ENCODE measurements at regions not wholly inside any gene's neighbourhood (a gene's known extent, or its start where the extent isn't known, plus 50 kb on each side); places are given as distances from the start of the nearest gene placed in this dataset.
A peak's percentile ranks its signal among the peaks of the same experiment; 100 is the strongest.

GRCh38 chr2:224222974-224223373, 178.9 kb downstream of the FAM124B start:
- Histone ChIP-seq H2AFZ (ENCODE audit: low read length) (no peak overlapping the region), H3F3A (ENCODE audit: low read depth) (no peaks in the 10 kb centered on the region), H3K9ac (ENCODE audit: low read depth, low read length, poor library complexity, severe bottlenecking) (no peak overlapping the region), H3K4me3 (ENCODE audit: low read length, poor library complexity, severe bottlenecking) (no peak overlapping the region), H3K36me3 (ENCODE audit: insufficient read depth, low read length) (no peaks in the 10 kb centered on the region), H3K27me3 (ENCODE audit: insufficient read depth, low read length, poor library complexity, severe bottlenecking) (no peaks in the 10 kb centered on the region), H4K20me1 (ENCODE audit: insufficient read depth, low read length, poor library complexity, severe bottlenecking) (no peaks in the 10 kb centered on the region), H3K9me2 (replicated peaks; ENCODE audit: low read depth, low read length) (no peaks in the 10 kb centered on the region), H3K4me2 (ENCODE audit: low read depth, low read length, poor library complexity, severe bottlenecking) (no peak overlapping the region), H3K4me1 (ENCODE audit: insufficient read depth, low read length, poor library complexity, severe bottlenecking) (no peaks in the 10 kb centered on the region), H3K79me2 (ENCODE audit: insufficient read depth, low read length) (no peaks in the 10 kb centered on the region), H3K9me3 (ENCODE audit: insufficient read depth, low read depth, low read length) (no peaks in the 10 kb centered on the region)
- TF ChIP-seq EZH2phosphoT487 (IDR thresholded peaks at IDR 0.05; ENCODE audit: borderline replicate concordance): no peak
- no peak for TF ChIP-seq CTCF (conservative IDR thresholded peaks at IDR 0.05; ENCODE audit: low read length)

GRCh38 chr2:224222291-224222690, 179.6 kb downstream of the FAM124B start:
- no peaks in the 10 kb centered on the region for H3K4me1 ChIP-seq (ENCODE audit: insufficient read depth, low read length, poor library complexity, severe bottlenecking)
- no peak for TF ChIP-seq EZH2phosphoT487 (IDR thresholded peaks at IDR 0.05; ENCODE audit: borderline replicate concordance)
- TF ChIP-seq CTCF (conservative IDR thresholded peaks at IDR 0.05; ENCODE audit: low read length): no peak
- no peak overlapping the region for H3K4me2 ChIP-seq (ENCODE audit: low read depth, low read length, poor library complexity, severe bottlenecking)
- H2AFZ ChIP-seq (ENCODE audit: low read length): 0 out of 2 replicates have a peak overlapping the region, but pooled peaks have one; percentile 41
- no peaks in the 10 kb centered on the region for H3F3A ChIP-seq (ENCODE audit: low read depth)
- H4K20me1 ChIP-seq (ENCODE audit: insufficient read depth, low read length, poor library complexity, severe bottlenecking): no peaks in the 10 kb centered on the region
- no peak overlapping the region for H3K9ac ChIP-seq (ENCODE audit: low read depth, low read length, poor library complexity, severe bottlenecking)
- H3K9me3 ChIP-seq (ENCODE audit: insufficient read depth, low read depth, low read length): no peaks in the 10 kb centered on the region
- no peaks in the 10 kb centered on the region for H3K79me2 ChIP-seq (ENCODE audit: insufficient read depth, low read length)
- no peak overlapping the region for H3K4me3 ChIP-seq (ENCODE audit: low read length, poor library complexity, severe bottlenecking)
- H3K9me2 ChIP-seq (replicated peaks; ENCODE audit: low read depth, low read length): no peaks in the 10 kb centered on the region
- no peaks in the 10 kb centered on the region for H3K27me3 ChIP-seq (ENCODE audit: insufficient read depth, low read length, poor library complexity, severe bottlenecking)
- H3K36me3 ChIP-seq (ENCODE audit: insufficient read depth, low read length): no peaks in the 10 kb centered on the region

GRCh38 chr2:224221455-224221913, 180.4 kb downstream of the FAM124B start:
- Histone ChIP-seq H3K4me1 (ENCODE audit: insufficient read depth, low read length, poor library complexity, severe bottlenecking) (no peaks in the 10 kb centered on the region), H3K79me2 (ENCODE audit: insufficient read depth, low read length) (no peaks in the 10 kb centered on the region), H2AFZ (ENCODE audit: low read length) (no peak overlapping the region), H3K27me3 (ENCODE audit: insufficient read depth, low read length, poor library complexity, severe bottlenecking) (no peaks in the 10 kb centered on the region), H3K9ac (ENCODE audit: low read depth, low read length, poor library complexity, severe bottlenecking) (no peak overlapping the region), H3K36me3 (ENCODE audit: insufficient read depth, low read length) (no peaks in the 10 kb centered on the region), H3F3A (ENCODE audit: low read depth) (no peaks in the 10 kb centered on the region), H3K4me3 (ENCODE audit: low read length, poor library complexity, severe bottlenecking) (no peak overlapping the region), H4K20me1 (ENCODE audit: insufficient read depth, low read length, poor library complexity, severe bottlenecking) (no peaks in the 10 kb centered on the region), H3K4me2 (ENCODE audit: low read depth, low read length, poor library complexity, severe bottlenecking) (no peak overlapping the region), H3K9me3 (ENCODE audit: insufficient read depth, low read depth, low read length) (no peaks in the 10 kb centered on the region), H3K9me2 (replicated peaks; ENCODE audit: low read depth, low read length) (no peaks in the 10 kb centered on the region)
- no peak for TF ChIP-seq CTCF (conservative IDR thresholded peaks at IDR 0.05; ENCODE audit: low read length)
- no peak for TF ChIP-seq EZH2phosphoT487 (IDR thresholded peaks at IDR 0.05; ENCODE audit: borderline replicate concordance)
